GM19395 (cell line): ENCODE measurements at regions not wholly inside any gene's neighbourhood (a gene's known extent, or its start where the extent isn't known, plus 50 kb on each side); places are given as distances from the start of the nearest gene placed in this dataset.

Experiments
- ATAC-seq: cut with Tn5 transposase; IDR thresholded peaks from one replicate; pipeline ENCODE4 v1.9.1; 2021; ENCODE audit warnings: mild to moderate bottlenecking, moderate library complexity; ENCODE audit not compliant: unreplicated experiment

DNA sequence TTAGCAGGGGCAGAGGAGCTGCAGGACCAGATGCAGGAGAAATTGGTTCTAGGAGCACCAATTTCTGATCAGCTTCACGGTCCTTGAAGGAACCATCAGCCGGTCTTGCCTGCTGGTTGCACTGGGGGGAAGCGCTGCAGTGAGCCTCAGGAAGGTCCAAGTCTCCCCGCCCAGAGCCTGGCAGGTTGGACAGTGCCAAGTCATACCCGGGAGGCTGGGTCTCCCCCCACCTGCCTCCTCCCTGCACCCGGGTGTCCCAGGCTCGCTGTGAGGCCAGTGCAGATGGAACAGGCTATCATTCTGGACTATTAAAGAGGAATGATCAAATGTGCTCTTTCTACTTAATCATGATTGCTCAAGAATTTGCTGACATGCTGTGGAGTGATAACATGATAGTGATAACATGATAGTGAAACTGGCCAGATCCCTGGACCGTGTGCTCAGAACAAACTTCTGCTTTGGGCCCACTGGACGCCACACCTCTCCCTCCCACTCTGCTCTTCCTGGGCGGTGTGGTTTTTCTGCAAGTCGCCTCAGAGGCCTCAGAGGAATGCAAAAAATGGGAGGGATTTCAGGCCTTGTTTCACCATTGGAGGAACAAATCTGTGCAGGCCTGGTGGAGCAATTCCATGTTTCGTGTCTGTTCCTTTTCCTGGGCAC is 236.0 kb downstream of the IRF8 start:
- ATAC-seq, result no peak

DNA sequence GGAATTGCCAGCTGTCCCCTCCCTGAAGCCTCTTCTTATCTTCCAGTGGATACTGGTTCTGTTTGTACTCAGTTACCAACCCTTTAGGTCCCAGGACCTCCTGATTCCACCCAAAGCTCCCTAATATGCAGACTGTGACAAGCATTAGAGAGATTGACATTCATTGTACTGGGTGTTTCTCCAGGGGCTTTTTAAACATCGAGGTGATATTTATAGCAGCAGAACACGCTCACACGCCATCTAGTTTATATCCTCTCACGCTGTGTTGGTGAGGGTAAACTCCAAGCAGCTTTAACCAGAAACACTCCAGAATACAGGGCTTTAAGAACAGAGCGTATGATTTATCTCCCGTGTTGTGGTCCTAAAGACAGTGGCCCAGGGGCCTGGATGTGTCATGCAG is 238.4 kb downstream of the IRF8 start:
- no peak for ATAC-seq

DNA sequence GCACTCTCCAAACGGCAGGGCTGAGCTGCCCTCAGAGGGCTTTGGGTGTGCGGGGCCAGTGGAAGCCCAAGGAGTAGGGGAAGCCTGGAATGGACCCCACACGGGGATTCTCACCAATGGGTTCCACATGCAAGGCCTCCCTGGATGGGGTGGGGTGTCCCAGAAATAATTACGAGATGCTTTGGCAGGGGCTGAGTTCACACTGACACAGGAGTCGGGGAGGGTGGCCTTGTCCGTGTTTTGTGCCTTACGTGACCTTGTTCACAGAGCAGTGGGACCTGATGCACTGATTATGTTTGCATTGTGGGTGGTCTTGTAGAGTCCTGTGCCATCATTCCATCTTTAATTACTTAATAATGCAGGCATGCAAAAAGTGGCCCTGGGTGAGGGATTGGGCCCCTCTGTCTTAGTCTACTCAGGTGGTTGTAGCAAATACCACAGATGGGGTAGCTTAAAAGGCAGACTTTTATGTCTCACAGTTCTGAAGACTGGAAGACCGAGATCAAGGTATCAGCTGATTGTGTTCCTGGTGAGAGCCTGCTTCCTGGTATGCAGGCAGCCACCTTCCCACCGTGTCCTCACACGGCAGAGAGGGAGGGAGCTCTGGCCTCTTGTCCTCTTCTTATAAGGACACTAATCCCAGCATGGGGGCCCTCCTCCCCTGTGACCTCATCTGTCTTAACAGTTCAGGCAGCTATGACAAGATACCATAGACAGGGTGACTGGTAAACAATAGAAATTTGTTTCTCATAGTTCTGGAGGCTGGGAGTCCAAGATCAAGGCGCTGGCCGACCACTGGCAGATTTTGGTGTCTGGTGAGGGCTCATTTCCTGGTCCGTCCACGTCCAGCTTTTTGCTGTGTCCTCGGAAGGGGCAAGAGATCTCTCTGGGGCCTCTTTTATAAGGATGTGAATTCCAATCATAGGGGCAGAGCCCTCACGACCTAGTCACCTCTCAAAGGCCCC is 239.4 kb downstream of the IRF8 start:
- ATAC-seq, result no peak

DNA sequence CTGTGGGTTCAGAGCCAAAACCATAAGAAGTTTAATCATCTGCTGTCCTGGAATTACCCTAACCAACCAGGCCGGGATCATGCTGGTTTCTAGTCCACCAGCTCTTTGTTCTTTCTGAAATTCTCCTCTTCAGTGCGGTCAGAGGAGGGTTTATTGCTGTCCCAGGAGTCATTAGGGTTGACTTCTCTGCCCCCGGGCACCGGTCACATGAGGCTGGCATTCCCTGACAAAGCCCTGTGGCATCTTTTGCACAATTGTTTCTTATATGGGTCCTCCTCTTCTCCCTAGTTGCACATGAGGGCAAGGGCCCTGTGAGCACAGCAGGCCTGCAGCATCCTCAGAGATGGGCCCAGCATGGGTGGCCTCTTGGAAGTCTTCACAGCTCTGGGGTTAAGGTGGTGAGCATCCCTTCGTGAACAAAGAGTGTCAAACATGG is 243.9 kb downstream of the IRF8 start:
- no peak for ATAC-seq

DNA sequence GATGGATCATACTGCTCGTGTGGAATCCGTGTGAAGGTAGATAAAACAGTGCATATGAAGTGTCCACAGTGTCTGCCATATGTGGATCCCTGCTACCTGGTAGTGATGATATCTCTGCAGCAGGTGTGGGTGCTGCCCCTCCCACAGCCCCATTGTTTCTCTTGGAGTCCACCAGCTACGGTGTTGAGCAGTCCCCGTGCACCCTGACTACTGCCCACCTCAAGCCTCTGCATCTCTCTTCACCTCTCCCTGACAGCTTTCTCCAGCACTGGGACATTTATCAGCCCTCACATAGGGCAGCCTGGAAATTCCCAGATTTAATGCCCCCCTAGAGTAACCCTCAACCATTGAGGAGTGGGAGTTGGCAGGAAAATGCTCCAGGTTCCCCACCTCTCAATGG is 244.7 kb downstream of the IRF8 start:
- no peak for ATAC-seq

DNA sequence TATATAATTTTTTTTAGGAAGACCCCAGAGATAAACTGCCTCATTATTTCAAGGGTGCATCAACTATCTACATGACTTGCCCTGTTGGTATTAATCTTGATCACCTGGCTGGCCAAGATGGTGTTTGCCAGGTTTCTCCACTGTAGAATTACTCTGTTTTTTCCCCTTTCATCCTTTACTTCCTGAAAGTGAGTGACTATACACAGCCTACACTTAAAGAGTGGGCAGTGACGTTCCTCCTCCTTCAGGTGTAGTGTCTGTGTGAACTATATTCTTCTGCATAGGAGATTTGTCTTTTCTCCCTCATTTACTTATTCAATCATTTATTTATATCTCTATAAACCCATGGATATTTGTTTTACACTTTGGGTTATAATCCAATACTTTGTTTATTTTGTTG is 246.7 kb downstream of the IRF8 start:
- no peak for ATAC-seq

DNA sequence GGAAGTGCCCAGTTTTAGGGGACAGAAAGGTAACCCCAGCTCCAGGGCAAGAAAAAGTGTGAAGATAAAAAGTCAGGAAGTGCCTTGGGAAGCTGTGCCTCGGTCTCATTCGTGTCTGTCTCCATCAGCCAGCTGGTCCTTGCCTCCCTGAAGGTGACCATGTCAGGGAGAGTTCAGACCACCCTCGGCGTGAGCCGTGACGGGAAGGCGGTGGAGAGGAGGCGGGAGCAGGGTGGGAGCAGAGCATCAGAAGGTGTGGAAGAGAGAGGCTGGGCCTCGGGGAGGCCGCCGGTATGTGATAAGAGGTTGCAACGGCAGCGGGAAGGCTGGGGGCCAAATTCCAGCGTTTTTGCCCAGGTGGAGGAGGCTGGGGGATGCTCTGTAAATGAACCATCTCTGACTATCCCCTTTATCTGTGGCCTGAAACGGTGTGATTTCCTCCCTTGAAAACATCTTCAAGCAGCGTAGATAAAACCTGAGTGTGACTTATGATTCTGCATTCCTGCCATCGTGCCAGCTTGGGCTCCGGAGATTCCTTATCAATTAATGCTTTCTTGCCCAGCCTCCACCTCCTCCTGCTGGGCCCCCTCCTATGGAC is 251.8 kb downstream of the IRF8 start:
- no peak for ATAC-seq

DNA sequence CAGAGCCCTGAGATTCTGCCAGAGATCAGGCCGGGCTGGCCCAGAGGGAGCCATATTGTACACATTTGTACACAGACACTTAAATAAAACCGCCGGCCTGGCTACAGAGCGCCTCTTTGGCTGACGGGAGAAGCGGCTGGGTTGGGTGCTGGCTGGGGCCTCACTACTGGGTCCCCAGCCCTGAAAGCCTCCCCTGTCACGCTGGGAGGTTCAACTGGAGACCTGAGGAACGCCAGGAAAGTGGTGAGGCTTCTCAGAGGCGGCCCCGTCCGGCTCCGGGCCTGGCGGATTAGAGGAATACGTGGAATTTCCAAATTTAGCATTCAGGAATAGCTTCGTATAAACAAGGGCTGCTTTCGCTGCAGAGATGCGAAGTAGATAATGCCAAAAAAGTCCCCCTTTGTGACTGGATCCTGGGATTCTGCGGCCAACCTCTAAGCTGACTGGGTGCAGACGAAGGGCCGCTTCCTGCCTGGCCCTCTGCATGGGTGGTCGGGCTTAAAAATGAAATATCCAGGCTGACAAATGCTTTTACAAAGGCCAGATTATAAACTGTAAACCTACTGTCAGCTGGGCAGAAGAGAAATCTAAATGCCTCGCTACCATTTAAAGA is 252.4 kb downstream of the IRF8 start:
- ATAC-seq, result no peak

DNA sequence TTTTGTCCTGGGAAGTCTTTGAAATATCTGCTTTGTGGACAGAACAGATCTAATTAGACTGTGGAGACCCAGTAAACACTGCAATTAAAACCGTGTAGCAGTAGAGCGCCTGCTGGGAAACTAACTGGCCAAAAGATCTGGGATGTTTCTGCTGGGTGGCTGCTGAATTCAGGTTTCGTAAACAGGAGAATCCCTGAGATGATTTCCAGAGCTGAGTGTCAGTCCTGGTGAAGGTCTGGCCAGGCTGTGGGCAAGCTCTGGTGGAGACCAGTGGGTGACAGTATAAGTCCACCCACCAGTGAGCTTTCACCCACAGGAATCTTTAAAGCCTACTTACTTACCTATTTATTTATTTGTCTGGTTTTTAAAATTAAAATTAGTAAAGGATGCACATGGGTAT is 257.2 kb downstream of the IRF8 start:
- ATAC-seq, result no peak

DNA sequence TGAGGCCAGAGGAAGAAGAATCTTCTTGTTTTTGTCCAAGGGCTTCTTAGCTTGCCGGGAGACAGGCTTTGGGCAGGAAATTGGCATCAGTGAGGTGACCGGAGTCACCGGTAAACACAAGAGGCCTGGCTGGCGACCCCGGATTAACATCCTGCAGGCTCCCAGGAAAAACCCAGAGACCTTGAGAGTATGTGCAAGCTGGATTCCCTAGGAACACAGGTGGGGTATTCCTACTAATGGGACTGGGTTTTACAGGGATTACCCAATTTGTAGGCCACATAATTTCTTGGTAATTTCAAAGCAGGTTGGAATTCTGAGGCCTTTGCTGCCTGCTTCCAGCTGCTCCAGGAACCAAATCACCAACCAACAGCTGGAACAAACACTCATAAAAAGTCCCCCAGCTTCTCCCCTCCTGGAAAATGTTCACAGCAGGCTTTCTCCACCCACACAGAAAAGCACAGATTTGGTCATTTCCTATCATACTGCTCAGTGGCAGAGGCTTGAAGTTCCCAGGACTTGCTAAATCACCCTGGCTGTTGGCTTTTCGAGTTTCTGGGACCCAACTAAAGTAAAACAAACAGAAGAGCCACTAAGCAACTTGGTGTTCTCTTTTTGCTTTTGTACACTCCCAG is 258.8 kb downstream of the IRF8 start:
- no peak for ATAC-seq

DNA sequence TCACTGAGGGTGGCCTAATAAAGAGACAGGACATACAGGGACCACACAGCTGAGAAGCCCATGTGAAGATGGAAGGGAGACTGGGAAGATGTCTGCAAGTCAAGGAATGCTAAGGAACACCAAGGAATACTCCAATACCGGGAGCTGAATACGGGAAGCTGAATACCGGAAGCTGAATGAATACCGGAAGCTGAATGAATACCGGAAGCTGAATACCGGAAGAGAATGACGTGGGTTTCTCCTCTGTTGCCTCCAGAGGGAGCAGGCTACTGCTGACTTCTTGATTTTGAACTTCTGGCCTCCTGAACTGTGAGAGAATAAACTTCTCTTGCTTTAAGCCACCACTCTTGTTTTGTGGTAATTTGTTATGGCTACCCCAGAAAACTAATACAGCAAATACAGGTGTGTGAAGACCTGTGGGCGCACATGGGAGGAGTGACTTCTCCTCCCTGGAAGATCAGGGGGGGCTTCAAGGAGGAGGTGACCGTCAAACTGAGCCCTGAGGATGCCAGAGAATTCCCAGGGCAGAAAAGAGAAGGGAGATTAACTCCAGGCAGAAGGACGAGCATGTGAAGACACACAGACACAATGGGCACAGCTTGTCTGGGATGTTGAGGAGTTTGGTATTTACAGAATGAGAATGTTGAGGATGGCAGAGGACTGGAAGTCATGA is 259.9 kb downstream of the IRF8 start:
- no peak for ATAC-seq

DNA sequence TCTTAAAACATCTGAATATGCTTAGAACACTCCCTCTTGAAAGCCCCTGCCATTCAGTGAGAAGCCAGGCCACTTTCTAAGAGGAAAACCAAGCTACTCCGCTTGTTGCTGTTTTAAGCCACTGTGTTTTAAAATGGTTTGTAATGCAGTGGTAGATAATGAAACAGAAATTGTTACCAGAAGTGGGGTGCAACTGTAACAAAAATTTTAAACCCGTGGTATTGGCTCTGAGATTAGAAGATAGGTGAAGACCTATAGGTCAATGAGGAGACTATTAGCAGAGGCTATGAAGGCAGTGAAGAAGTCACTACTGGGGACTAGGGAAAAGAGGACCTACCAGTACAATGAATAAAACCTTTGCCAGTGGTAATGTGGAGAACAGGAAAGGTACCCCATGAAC is 266.5 kb downstream of the IRF8 start:
- no peak for ATAC-seq

DNA sequence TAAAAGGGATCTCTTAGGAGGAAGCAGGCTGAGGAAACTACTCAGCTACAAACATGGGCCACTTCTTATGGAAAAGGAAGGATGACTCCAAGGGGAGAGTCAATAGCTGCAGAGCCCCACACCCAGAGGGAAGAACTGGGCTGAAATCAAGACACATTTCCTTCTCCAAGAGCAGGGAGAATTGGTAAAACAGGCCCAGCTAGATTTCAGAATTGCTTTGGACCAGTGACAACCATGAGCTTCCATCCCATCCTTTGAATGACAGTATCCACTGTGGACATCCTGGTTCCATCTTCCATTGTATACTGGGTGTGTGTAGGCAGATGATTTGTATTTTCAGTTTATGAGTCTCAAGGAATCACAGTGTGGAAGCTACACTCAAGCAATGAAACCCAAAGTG is 267.5 kb downstream of the IRF8 start:
- ATAC-seq, result no peak

DNA sequence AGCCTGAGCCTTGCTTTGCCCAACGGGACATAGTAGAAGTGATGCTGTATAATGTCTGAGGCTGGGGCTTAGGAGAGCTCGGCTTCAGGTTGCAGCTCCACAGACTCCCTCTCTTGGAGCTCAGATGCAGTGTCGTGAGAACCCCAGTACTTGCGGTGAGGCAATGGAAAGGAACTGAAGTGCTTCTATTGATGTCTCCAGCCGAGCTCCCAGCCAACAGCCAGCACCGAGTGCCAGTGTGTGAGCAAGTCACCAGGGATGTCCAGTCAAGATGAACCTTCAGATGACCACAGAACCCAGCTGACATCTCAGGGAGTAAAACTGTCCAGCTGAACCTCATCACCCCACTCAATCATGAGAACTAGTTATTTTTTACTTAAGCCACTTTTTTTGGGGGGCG is 268.1 kb downstream of the IRF8 start:
- no peak for ATAC-seq

DNA sequence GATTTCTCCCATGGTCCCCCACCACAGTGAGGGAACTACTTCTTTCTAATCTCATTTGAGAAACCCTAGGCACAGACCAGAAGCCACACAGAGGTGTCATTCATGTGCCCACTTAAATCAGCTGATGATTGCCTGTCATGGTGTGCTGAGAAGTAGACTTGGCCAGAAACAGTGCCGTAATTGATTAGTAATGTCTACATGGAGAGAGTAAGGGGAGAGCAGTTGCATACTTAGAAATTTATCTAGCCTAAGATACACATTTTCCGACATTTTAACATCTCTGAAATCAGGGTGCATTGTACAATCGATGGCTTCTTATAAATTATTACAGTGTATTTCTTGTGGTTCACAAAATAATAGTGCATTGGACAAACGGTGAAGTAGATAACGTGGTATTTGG is 271.8 kb downstream of the IRF8 start:
- ATAC-seq, result no peak

DNA sequence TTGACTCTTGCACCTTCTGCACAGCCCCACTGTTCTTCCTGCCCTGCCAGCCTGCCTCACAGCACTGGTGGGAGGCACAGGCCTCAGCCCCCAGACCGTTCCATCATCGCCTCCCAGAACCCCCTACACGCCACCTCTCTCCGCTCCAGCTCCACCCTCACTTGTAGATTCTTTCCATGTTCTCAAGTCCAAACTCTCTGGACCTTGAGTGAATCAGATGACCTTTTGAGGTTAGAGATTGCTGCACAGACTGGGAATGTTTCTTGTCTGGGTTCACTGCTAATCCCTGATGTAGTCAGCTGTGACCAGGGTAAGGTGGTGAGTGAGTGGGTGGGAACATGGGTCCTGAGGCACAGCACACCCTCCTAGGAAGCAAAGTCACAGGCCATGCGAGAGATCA is 272.4 kb downstream of the IRF8 start:
- no peak for ATAC-seq

DNA sequence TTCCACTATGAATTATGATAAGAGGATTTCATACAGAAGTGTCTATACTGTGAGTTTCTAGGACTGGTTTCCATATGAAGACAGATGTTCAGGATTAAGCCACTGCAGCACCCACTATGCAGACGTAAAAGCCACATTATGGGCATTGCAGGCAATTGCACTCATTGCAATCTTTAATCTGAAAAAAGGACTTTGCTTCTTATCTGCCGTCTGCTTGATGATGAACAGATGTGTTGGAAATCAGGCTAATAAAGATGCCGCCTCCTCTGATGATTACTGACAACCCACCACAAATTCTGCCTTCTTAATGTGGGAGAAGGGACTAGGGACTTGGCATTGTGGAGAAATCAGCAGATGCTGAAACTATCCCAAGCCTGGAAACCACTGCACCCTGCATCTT is 276.9 kb downstream of the IRF8 start:
- no peak for ATAC-seq

DNA sequence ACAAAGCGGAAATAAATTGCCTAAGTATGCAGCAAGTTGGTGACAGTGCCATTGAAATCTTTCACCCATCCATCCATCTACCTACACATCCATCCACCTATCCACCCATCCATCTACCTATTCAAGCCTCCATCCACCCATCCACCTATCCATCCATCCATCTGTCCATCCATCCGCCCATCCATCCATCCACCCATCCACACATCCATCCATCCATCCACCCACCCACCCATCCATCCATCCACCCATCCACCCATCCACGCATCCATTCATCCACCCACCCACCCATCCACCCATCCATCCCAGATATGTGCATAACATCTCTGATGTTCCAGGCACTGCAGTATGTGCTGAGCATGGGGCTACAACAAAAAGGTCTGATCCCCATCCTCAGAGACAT is 277.5 kb downstream of the IRF8 start:
- ATAC-seq, result no peak

DNA sequence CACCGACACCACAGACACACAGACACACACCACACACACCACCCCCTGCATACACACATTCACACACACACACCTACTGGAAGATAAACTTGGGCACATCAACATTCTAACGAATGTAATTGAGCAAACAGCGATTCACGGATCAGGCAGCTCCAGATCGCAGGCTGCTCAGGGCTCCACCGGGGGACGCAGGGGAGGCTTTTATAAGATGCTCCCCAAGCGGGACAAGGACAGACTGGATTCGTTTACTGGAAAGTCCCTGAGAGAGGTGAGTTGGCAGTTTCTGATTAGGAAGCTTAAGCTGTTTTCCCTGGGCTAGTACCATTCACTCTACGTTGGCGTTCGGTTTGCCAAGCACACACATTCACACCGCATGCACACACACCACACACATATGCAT is 281.3 kb downstream of the IRF8 start:
- ATAC-seq, result no peak

DNA sequence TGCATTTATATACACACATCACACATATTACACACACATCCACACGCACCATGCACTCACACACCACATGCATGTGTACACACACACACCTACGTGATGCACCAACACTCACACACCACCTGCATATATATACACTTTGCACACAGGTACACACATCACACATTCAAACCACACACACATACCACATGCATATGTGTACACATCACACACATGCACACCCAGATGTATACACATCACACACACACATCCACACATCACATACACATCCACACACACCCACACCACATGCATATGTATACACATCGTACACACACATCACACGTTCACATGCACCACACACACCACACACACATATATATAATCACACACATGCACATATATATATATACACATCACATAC is 281.8 kb downstream of the IRF8 start:
- ATAC-seq, result no peak

DNA sequence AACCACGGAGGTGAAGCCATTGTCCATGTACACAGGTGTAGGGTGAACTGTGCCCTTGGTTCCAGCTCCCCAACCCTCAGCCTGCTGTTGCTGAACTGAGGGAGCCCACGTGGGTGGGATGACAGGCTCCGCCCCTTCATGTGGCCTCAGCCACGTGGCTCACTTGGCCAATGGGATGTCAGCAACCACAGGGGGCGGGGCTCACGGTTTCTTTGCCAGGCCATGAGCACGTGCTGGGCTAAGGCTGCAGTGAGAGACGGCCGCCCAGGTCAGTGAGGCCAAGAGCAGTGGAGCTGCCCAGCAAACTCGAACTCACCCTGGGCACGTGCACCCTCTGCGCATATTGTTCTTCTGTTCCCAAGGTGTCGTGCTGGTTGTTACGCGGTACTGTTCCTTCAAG is 282.6 kb downstream of the IRF8 start:
- ATAC-seq, result no peak
